HCT116 (cell line): ENCODE measurements at regions not wholly inside any gene's neighbourhood (a gene's known extent, or its start where the extent isn't known, plus 50 kb on each side); places are given as distances from the start of the nearest gene placed in this dataset.

Experiments used
- ATAC-seq: fragments of 200-7000 bp; cut with Tn5 transposase; 2 replicates; pipeline ENCODE4 v1.9.1; 2020; ENCODE audit warnings: mild to moderate bottlenecking, moderate library complexity
- BruUV-seq: library from RNA; stranded (reverse); fragments of 400-500 nt; replicated peaks from 2 replicates; lab custom pipeline; 2021; lab: Mats Ljungman, UMichigan
- CTCF ChIA-PET: fragments of 300-600 bp; sonication (Branson Sonifier 250); formaldehyde crosslinking; loops from one replicate; lab custom pipeline; 2021; ENCODE audit warnings: antibody characterized with exemption; lab: Charles Lee
- POLR2A ChIA-PET: fragments of 300-600, 350-600 bp; sonication (Branson Sonifier 250); formaldehyde crosslinking; loops from one replicate; lab custom pipeline; 2021; ENCODE audit warnings: antibody characterized with exemption; lab: Charles Lee
- RAD21 ChIA-PET, 2 experiments: fragments of 300-600 bp; sonication (Branson Sonifier 250); formaldehyde crosslinking; loops; one replicate each; lab custom pipeline; 2023; ENCODE audit warnings: low total read pairs in 2 of 2; ENCODE audit not compliant: uncharacterized antibody in 2 of 2, unreplicated experiment in 2 of 2, low non-redundant PET in 1 of 2; lab: Charles Lee
- DNase-seq: peaks from one replicate; pipeline ENCODE4 v3.0.0-alpha.2; 2010; ENCODE audit warnings: low read depth, low spot score
- H2AFZ ChIP-seq: fragments of 200-600 bp; shearing (Covaris generic), sonication (generic); 2 replicates; pipeline ENCODE4 v1.6.1; 2017; ENCODE audit warnings: low read depth, mixed run types, mixed read lengths, antibody characterized with exemption, low read length; ENCODE audit not compliant: poor library complexity, severe bottlenecking
- H3K27ac ChIP-seq: 2 replicates; pipeline ENCODE4 v1.5.1; 2012; ENCODE audit warnings: low read depth, low read length
- H3K27me3 ChIP-seq: fragments of 200-600 bp; sonication (generic); 2 replicates; pipeline ENCODE4 v1.6.1; 2016; ENCODE audit warnings: mixed run types, low read length, mixed read lengths; ENCODE audit not compliant: insufficient read depth
- H3K36me3 ChIP-seq, 2 experiments: fragments of 200-500 bp in 1 of 2; fragments of 200-600 bp in 1 of 2; sonication (Bioruptor generic) in 1 of 2; sonication (generic) in 1 of 2; 2 replicates each; pipeline versions ENCODE4 v1.5.1 to v1.6.1; 2014 to 2016; ENCODE audit warnings: low read length in 2 of 2, inconsistent platforms in 1 of 2, mixed read lengths in 1 of 2, mixed run types in 1 of 2; ENCODE audit not compliant: insufficient read depth in 2 of 2, control insufficient read depth in 1 of 2
- H3K4me1 ChIP-seq, 2 experiments: fragments of 200-600 bp in 1 of 2; sonication (generic) in 1 of 2; 2 replicates each; pipeline versions ENCODE4 v1.5.1 to v1.6.1; 2012 to 2017; ENCODE audit warnings: low read length in 2 of 2, inconsistent platforms in 1 of 2, mild to moderate bottlenecking in 1 of 2, mixed read lengths in 1 of 2, mixed run types in 1 of 2, moderate library complexity in 1 of 2; ENCODE audit not compliant: insufficient read depth in 2 of 2, control insufficient read depth in 1 of 2
- H3K4me2 ChIP-seq: fragments of 200-600 bp; sonication (generic); 2 replicates; pipeline ENCODE4 v1.6.1; 2017; ENCODE audit warnings: mixed run types, low read length, mixed read lengths
- H3K4me3 ChIP-seq, 2 experiments: fragments of 200-600 bp in 1 of 2; sonication (generic) in 1 of 2; replicated peaks in 1 of 2; 2 replicates each; pipeline ENCODE4 v1.5.1; 2011 to 2016; ENCODE audit warnings: low read length in 2 of 2, control low read depth in 1 of 2, low read depth in 1 of 2, mild to moderate bottlenecking in 1 of 2, mixed read lengths in 1 of 2, mixed run types in 1 of 2
- H3K79me2 ChIP-seq: fragments of 200-600 bp; sonication (generic); 2 replicates; pipeline ENCODE4 v1.6.1; 2017; ENCODE audit warnings: mild to moderate bottlenecking, mixed run types, low read length, moderate library complexity, mixed read lengths; ENCODE audit not compliant: insufficient read depth
- H3K9ac ChIP-seq: fragments of 200-600 bp; sonication (generic); 2 replicates; pipeline ENCODE4 v1.6.1; 2016; ENCODE audit warnings: low read length, mixed read lengths
- H3K9me2 ChIP-seq: fragments of 200-600 bp; sonication (generic), shearing (Covaris generic); 2 replicates; pipeline ENCODE4 v1.6.1; 2017; ENCODE audit warnings: mixed run types, mild to moderate bottlenecking, moderate library complexity; ENCODE audit not compliant: insufficient read depth
- H3K9me3 ChIP-seq, 2 experiments: fragments of 200-500 bp in 1 of 2; fragments of 200-600 bp in 1 of 2; sonication (Bioruptor generic) in 1 of 2; sonication (generic) in 1 of 2; 2 replicates each; pipeline ENCODE4 v1.6.1; 2014 to 2017; ENCODE audit warnings: low read length in 2 of 2, mixed read lengths in 2 of 2, inconsistent platforms in 1 of 2, low read depth in 1 of 2, mild to moderate bottlenecking in 1 of 2, mixed run types in 1 of 2, moderate library complexity in 1 of 2; ENCODE audit not compliant: control insufficient read depth in 1 of 2, insufficient read depth in 1 of 2
- H4K20me1 ChIP-seq: fragments of 200-600 bp; sonication (generic), shearing (Covaris generic); 2 replicates; pipeline ENCODE4 v1.6.1; 2017; ENCODE audit warnings: mixed run types, mild to moderate bottlenecking, moderate library complexity; ENCODE audit not compliant: insufficient read depth
- CEBPB ChIP-seq: IDR thresholded peaks from 2 replicates; pipeline ENCODE4 v1.6.1; 2012; ENCODE audit warnings: low read depth
- CTCF ChIP-seq, 3 experiments: fragments of 200-600 bp in 1 of 3; sonication (generic) in 1 of 3; IDR thresholded peaks in 2 of 3; conservative IDR thresholded peaks in 1 of 3; 2 replicates each; pipeline ENCODE4 v1.5.1; 2012 to 2017; ENCODE audit warnings: low read depth in 2 of 3, low read length in 2 of 3, antibody characterized with exemption in 1 of 3, borderline replicate concordance in 1 of 3, control low read depth in 1 of 3, mild to moderate bottlenecking in 1 of 3, mixed read lengths in 1 of 3, mixed run types in 1 of 3, moderate library complexity in 1 of 3; ENCODE audit not compliant: insufficient read depth in 1 of 3
- EGR1 ChIP-seq: IDR thresholded peaks from 2 replicates; pipeline ENCODE4 v1.6.1; 2012; ENCODE audit warnings: low read depth
- ELF1 ChIP-seq: IDR thresholded peaks from 2 replicates; pipeline ENCODE4 v1.6.1; 2012; ENCODE audit warnings: low read depth, borderline replicate concordance
- EZH2phosphoT487 ChIP-seq: fragments of 200-600 bp; IDR thresholded peaks from 2 replicates; pipeline ENCODE4 v1.6.1; 2018; ENCODE audit warnings: antibody characterized with exemption, borderline replicate concordance
- JUND ChIP-seq: IDR thresholded peaks from 2 replicates; pipeline ENCODE4 v1.6.1; 2012
- POLR2A ChIP-seq: IDR thresholded peaks from 2 replicates; pipeline ENCODE4 v1.7.0; 2011; ENCODE audit warnings: borderline replicate concordance; ENCODE audit not compliant: insufficient read depth, insufficient read length; ENCODE audit errors: extremely low read depth
- POLR2AphosphoS5 ChIP-seq: IDR thresholded peaks from 2 replicates; pipeline ENCODE4 v1.6.1; 2011; ENCODE audit warnings: mild to moderate bottlenecking, low read depth, low read length, moderate library complexity
- RAD21 ChIP-seq: IDR thresholded peaks from 2 replicates; pipeline ENCODE4 v1.6.1; 2012; ENCODE audit warnings: low read depth, mild to moderate bottlenecking
- SIN3A ChIP-seq: IDR thresholded peaks from 2 replicates; pipeline ENCODE4 v1.6.1; 2012; ENCODE audit warnings: low read depth
- SP1 ChIP-seq: IDR thresholded peaks from 2 replicates; pipeline ENCODE4 v1.6.1; 2012; ENCODE audit warnings: low read depth
- YY1 ChIP-seq: IDR thresholded peaks from 2 replicates; pipeline ENCODE4 v1.6.1; 2011; ENCODE audit warnings: low read length, low read depth, moderate library complexity, mild to moderate bottlenecking; ENCODE audit not compliant: insufficient replicate concordance; ENCODE audit errors: extremely low read depth
- ZNF274 ChIP-seq: fragments of 200-500 bp; sonication (Bioruptor generic); IDR thresholded peaks from 2 replicates; pipeline ENCODE4 v1.6.1; 2014; ENCODE audit warnings: mild to moderate bottlenecking, low read depth, low read length, inconsistent platforms
- intact Hi-C: fragments of 100-400 bp; cut with micrococcal nuclease; formaldehyde crosslinking; loops from 2 replicates; pipeline ENCODE4 v1.10.0; 2022
- TF ChIP-seq, protein P1 (sequence below): IDR thresholded peaks from 2 replicates; pipeline ENCODE4 v1.6.1; 2012; ENCODE audit warnings: low read depth
- TF ChIP-seq, protein P2 (sequence below): IDR thresholded peaks from 2 replicates; pipeline ENCODE4 v1.6.1; 2012

GRCh38 chr3:82636177-82636576 lies 874.7 kb upstream of the GBE1 start:
- ChIA-PET RAD21 (no interaction called here), CTCF (no interaction called here), POLR2A (no interaction called here)
- Histone ChIP-seq H3K27ac (no peak overlapping the region), H3K4me1 (no peaks in the 10 kb centered on the region), H3K27me3 (no peaks in the 10 kb centered on the region), H3K4me3 (no peak overlapping the region), H3K79me2 (no peaks in the 10 kb centered on the region), H4K20me1 (no peaks in the 10 kb centered on the region), H3K9me3 (no peaks in the 10 kb centered on the region), H2AFZ (no peak overlapping the region), H3K36me3 (no peaks in the 10 kb centered on the region), H3K9ac (no peak overlapping the region), H3K9me2 (no peaks in the 10 kb centered on the region), H3K4me2 (no peak overlapping the region)
- TF ChIP-seq EGR1: no peak
- no peak for TF ChIP-seq ELF1
- no peak for TF ChIP-seq RAD21
- TF ChIP-seq YY1: no peak
- TF ChIP-seq SP1: no peak
- intact Hi-C loops: no loop called here
- no peak for DNase-seq
- no TSS peak for BruUV-seq
- ATAC-seq: no peak

GRCh38 chr3:82633319-82633718 lies 871.9 kb upstream of the GBE1 start:
- H3K79me2 ChIP-seq: no peaks in the 10 kb centered on the region
- ChIA-PET RAD21 (no interaction called here), POLR2A (no interaction called here), CTCF (no interaction called here)
- intact Hi-C loops: no loop called here
- no peak overlapping the region for H3K4me2 ChIP-seq
- no peak overlapping the region for H3K4me3 ChIP-seq
- no peak for DNase-seq
- H3K27ac ChIP-seq: no peak overlapping the region
- H3K27me3 ChIP-seq: no peaks in the 10 kb centered on the region
- no peaks in the 10 kb centered on the region for H3K4me1 ChIP-seq
- no peak for ATAC-seq
- no peaks in the 10 kb centered on the region for H4K20me1 ChIP-seq
- H3K9ac ChIP-seq: no peak overlapping the region
- H3K36me3 ChIP-seq: no peaks in the 10 kb centered on the region
- H2AFZ ChIP-seq: no peak overlapping the region
- no peaks in the 10 kb centered on the region for H3K9me3 ChIP-seq
- BruUV-seq: no TSS peak
- H3K9me2 ChIP-seq: no peaks in the 10 kb centered on the region
- no peak for TF ChIP-seq SP1
- no peak for TF ChIP-seq CEBPB
- no peak for TF ChIP-seq YY1
- TF ChIP-seq EGR1: no peak
- TF ChIP-seq, protein P1, sequence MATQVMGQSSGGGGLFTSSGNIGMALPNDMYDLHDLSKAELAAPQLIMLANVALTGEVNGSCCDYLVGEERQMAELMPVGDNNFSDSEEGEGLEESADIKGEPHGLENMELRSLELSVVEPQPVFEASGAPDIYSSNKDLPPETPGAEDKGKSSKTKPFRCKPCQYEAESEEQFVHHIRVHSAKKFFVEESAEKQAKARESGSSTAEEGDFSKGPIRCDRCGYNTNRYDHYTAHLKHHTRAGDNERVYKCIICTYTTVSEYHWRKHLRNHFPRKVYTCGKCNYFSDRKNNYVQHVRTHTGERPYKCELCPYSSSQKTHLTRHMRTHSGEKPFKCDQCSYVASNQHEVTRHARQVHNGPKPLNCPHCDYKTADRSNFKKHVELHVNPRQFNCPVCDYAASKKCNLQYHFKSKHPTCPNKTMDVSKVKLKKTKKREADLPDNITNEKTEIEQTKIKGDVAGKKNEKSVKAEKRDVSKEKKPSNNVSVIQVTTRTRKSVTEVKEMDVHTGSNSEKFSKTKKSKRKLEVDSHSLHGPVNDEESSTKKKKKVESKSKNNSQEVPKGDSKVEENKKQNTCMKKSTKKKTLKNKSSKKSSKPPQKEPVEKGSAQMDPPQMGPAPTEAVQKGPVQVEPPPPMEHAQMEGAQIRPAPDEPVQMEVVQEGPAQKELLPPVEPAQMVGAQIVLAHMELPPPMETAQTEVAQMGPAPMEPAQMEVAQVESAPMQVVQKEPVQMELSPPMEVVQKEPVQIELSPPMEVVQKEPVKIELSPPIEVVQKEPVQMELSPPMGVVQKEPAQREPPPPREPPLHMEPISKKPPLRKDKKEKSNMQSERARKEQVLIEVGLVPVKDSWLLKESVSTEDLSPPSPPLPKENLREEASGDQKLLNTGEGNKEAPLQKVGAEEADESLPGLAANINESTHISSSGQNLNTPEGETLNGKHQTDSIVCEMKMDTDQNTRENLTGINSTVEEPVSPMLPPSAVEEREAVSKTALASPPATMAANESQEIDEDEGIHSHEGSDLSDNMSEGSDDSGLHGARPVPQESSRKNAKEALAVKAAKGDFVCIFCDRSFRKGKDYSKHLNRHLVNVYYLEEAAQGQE: no peak
- no peak for TF ChIP-seq POLR2AphosphoS5
- TF ChIP-seq, protein P2, sequence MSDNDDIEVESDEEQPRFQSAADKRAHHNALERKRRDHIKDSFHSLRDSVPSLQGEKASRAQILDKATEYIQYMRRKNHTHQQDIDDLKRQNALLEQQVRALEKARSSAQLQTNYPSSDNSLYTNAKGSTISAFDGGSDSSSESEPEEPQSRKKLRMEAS: no peak
- TF ChIP-seq JUND: no peak
- no peak for TF ChIP-seq EZH2phosphoT487
- TF ChIP-seq RAD21: no peak
- no peak for TF ChIP-seq ZNF274
- no peak for TF ChIP-seq POLR2A
- no peak for TF ChIP-seq CTCF (IDR thresholded peaks at IDR 0.05 in 2 of 3, conservative IDR thresholded peaks at IDR 0.05 in 1 of 3; ENCODE audit: borderline replicate concordance in 1 of 3, insufficient read depth in 1 of 3, low read depth in 2 of 3, low read length in 2 of 3)
- no peak for TF ChIP-seq SIN3A
